ENCODE measurements at regions not wholly inside any gene's neighbourhood (a gene's known extent, or its start where the extent isn't known, plus 50 kb on each side); places are given as distances from the start of the nearest gene placed in this dataset.

GRCh38 chr5:128615578-128615977 is 77.5 kb upstream of the FBN2 start:
- Histone ChIP-seq H3K36me3 (ENCODE audit: low read depth) (no peaks in the 10 kb centered on the region; the same call in 1 of the 2 replicates), H3K9me3 (ENCODE audit: severe bottlenecking) (no peaks in the 10 kb centered on the region), H3K27me3 (ENCODE audit: insufficient read depth, poor library complexity, severe bottlenecking) (no peaks in the 10 kb centered on the region), H3K4me3 (ENCODE audit: severe bottlenecking) (no peak overlapping the region), H3K4me1 (ENCODE audit: insufficient read depth, poor library complexity, severe bottlenecking) (no peaks in the 10 kb centered on the region), H3K27ac (ENCODE audit: poor library complexity, severe bottlenecking) (no peak overlapping the region)
- TF ChIP-seq CTCF (IDR thresholded peaks at IDR 0.05; ENCODE audit: poor library complexity, severe bottlenecking) = no peak
- no peak for DNase-seq (ENCODE audit: low spot score)
- ATAC-seq (ENCODE audit: low read depth) = no peak

GRCh38 chr5:128626536-128627090 is 88.6 kb upstream of the FBN2 start:
- no peak for DNase-seq (ENCODE audit: low spot score)
- ATAC-seq (ENCODE audit: low read depth) = no peak
- no peak for TF ChIP-seq CTCF (IDR thresholded peaks at IDR 0.05; ENCODE audit: poor library complexity, severe bottlenecking)
- H3K27ac ChIP-seq (ENCODE audit: poor library complexity, severe bottlenecking) = no peak overlapping the region
- no peaks in the 10 kb centered on the region for H3K36me3 ChIP-seq (ENCODE audit: low read depth)
- peaks cover 5% of the 10 kb centered on the region for H3K4me1 ChIP-seq (ENCODE audit: insufficient read depth, poor library complexity, severe bottlenecking)
- no peak overlapping the region for H3K4me3 ChIP-seq (ENCODE audit: severe bottlenecking)
- no peaks in the 10 kb centered on the region for H3K9me3 ChIP-seq (ENCODE audit: severe bottlenecking)
- no peaks in the 10 kb centered on the region for H3K27me3 ChIP-seq (ENCODE audit: insufficient read depth, poor library complexity, severe bottlenecking)

GRCh38 chr5:128627939-128628338 is 89.9 kb upstream of the FBN2 start:
- H3K4me3 ChIP-seq (ENCODE audit: severe bottlenecking) = no peak overlapping the region
- H3K4me1 ChIP-seq (ENCODE audit: insufficient read depth, poor library complexity, severe bottlenecking) = peaks cover 15% of the 10 kb centered on the region
- no peaks in the 10 kb centered on the region for H3K9me3 ChIP-seq (ENCODE audit: severe bottlenecking)
- H3K27ac ChIP-seq (ENCODE audit: poor library complexity, severe bottlenecking) = no peak overlapping the region
- no peak for TF ChIP-seq CTCF (IDR thresholded peaks at IDR 0.05; ENCODE audit: poor library complexity, severe bottlenecking)
- no peaks in the 10 kb centered on the region for H3K27me3 ChIP-seq (ENCODE audit: insufficient read depth, poor library complexity, severe bottlenecking)
- H3K36me3 ChIP-seq (ENCODE audit: low read depth) = no peaks in the 10 kb centered on the region
- no peak for ATAC-seq (ENCODE audit: low read depth)
- DNase-seq (ENCODE audit: low spot score) = no peak

GRCh38 chr5:128629157-128629556 is 91.1 kb upstream of the FBN2 start:
- H3K9me3 ChIP-seq (ENCODE audit: severe bottlenecking) = no peaks in the 10 kb centered on the region
- no peak for ATAC-seq (ENCODE audit: low read depth)
- no peak for DNase-seq (ENCODE audit: low spot score)

More at GRCh38 chr5:128629157-128629556, 91.1 kb upstream of the FBN2 start:
- H3K4me1 ChIP-seq (ENCODE audit: insufficient read depth, poor library complexity, severe bottlenecking) = peaks cover 15% of the 10 kb centered on the region
- no peaks in the 10 kb centered on the region for H3K36me3 ChIP-seq (ENCODE audit: low read depth)
- no peaks in the 10 kb centered on the region for H3K27me3 ChIP-seq (ENCODE audit: insufficient read depth, poor library complexity, severe bottlenecking)
- H3K27ac ChIP-seq (ENCODE audit: poor library complexity, severe bottlenecking) = no peak overlapping the region
- no peak overlapping the region for H3K4me3 ChIP-seq (ENCODE audit: severe bottlenecking)
- no peak for TF ChIP-seq CTCF (IDR thresholded peaks at IDR 0.05; ENCODE audit: poor library complexity, severe bottlenecking)
